ENCODE measurements at regions not wholly inside any gene's neighbourhood (a gene's known extent, or its start where the extent isn't known, plus 50 kb on each side); places are given as distances from the start of the nearest gene placed in this dataset.

GRCh38 chr4:31169846-31170245, 449.7 kb downstream of the PCDH7 start:
- H3K4me1 Mint-ChIP-seq = no peaks in the 10 kb centered on the region
- H3K36me3 Mint-ChIP-seq (ENCODE audit: low read depth) = no peaks in the 10 kb centered on the region
- H3K27ac Mint-ChIP-seq = no peak overlapping the region
- no peaks in the 10 kb centered on the region for H3K27me3 Mint-ChIP-seq (ENCODE audit: low read depth)
- H3K9me3 Mint-ChIP-seq = no peaks in the 10 kb centered on the region
- TF ChIP-seq CTCF (IDR thresholded peaks at IDR 0.05; ENCODE audit: unreplicated experiment in 3 of 3) = no peak
- H3K4me3 Mint-ChIP-seq = no peak overlapping the region

GRCh38 chr4:31171362-31171761, 451.2 kb downstream of the PCDH7 start:
- H3K27ac Mint-ChIP-seq = no peak overlapping the region
- no peak for TF ChIP-seq CTCF (IDR thresholded peaks at IDR 0.05; ENCODE audit: unreplicated experiment in 3 of 3)
- no peak overlapping the region for H3K4me3 Mint-ChIP-seq
- no peaks in the 10 kb centered on the region for H3K9me3 Mint-ChIP-seq
- H3K27me3 Mint-ChIP-seq (ENCODE audit: low read depth) = no peaks in the 10 kb centered on the region
- H3K4me1 Mint-ChIP-seq = no peaks in the 10 kb centered on the region
- H3K36me3 Mint-ChIP-seq (ENCODE audit: low read depth) = no peaks in the 10 kb centered on the region

GRCh38 chr4:31175242-31175910, 455.2 kb downstream of the PCDH7 start:
- no peak for TF ChIP-seq CTCF (IDR thresholded peaks at IDR 0.05; ENCODE audit: unreplicated experiment in 3 of 3)
- no peak overlapping the region for H3K4me3 Mint-ChIP-seq
- no peaks in the 10 kb centered on the region for H3K27me3 Mint-ChIP-seq (ENCODE audit: low read depth)
- H3K36me3 Mint-ChIP-seq (ENCODE audit: low read depth) = no peaks in the 10 kb centered on the region
- H3K4me1 Mint-ChIP-seq = no peaks in the 10 kb centered on the region
- H3K9me3 Mint-ChIP-seq = no peaks in the 10 kb centered on the region
- no peak overlapping the region for H3K27ac Mint-ChIP-seq

DNA sequence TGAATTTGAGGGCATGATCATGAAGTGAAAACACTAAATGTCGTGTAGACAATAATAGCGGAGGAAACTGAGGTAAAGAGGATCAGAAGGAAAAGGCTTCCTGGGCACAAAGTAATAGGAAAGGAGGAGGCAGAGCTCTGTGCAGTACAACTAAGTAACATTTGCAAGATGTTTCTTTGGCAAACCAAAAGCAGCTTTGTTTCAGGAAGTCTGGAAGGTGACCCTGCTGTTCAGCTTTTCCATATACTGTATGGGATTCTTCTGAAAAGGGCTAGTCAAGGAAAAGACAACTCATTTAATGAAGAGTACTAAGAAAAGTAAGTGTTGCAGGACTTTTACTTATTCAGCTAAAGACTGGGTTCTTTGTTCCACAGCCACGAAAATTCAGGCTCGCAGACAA, 463.1 kb downstream of the PCDH7 start:
- H3K4me3 Mint-ChIP-seq = no peak overlapping the region
- no peaks in the 10 kb centered on the region for H3K4me1 Mint-ChIP-seq
- no peak overlapping the region for H3K27ac Mint-ChIP-seq
- H3K36me3 Mint-ChIP-seq (ENCODE audit: low read depth) = peaks cover 3% of the 10 kb centered on the region
- peaks cover 9% of the 10 kb centered on the region for H3K9me3 Mint-ChIP-seq
- no peaks in the 10 kb centered on the region for H3K27me3 Mint-ChIP-seq (ENCODE audit: low read depth)
- no peak for TF ChIP-seq CTCF (IDR thresholded peaks at IDR 0.05; ENCODE audit: unreplicated experiment in 3 of 3)

DNA sequence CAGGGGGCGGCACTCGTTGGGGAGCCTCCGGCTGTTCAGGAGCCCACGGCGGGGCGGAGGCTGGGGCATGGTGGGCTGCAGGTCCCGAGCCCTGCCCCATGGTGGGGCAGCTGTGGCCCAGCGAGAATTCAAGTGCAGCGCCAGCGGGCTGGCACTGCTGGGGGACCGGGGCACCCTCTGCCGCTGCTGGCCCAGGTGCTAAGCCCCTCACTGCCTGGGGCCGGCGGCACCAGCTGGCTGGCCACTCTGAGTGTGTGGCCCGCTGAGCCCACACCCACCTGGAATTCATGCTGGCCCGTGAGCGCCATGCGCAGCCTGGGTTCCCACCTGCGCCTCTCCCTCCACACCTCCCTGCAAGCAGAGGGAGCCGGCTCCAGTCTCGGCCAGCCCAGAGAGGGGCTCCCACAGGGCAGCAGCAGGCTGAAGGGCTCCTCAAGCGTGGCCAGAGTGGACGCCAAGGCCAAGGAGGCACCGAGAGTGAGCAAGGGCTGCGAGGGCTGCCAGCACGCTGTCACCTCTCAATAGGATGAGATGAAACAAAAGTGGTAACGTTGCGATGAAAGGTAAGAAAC, 464.9 kb downstream of the PCDH7 start:
- Mint-ChIP-seq H3K36me3 (ENCODE audit: low read depth) (peaks cover 3% of the 10 kb centered on the region), H3K27me3 (ENCODE audit: low read depth) (no peaks in the 10 kb centered on the region), H3K9me3 (peaks cover 9% of the 10 kb centered on the region), H3K27ac (no peak overlapping the region), H3K4me3 (no peak overlapping the region), H3K4me1 (no peaks in the 10 kb centered on the region)
- TF ChIP-seq CTCF (IDR thresholded peaks at IDR 0.05; ENCODE audit: unreplicated experiment in 3 of 3) = no peak

DNA sequence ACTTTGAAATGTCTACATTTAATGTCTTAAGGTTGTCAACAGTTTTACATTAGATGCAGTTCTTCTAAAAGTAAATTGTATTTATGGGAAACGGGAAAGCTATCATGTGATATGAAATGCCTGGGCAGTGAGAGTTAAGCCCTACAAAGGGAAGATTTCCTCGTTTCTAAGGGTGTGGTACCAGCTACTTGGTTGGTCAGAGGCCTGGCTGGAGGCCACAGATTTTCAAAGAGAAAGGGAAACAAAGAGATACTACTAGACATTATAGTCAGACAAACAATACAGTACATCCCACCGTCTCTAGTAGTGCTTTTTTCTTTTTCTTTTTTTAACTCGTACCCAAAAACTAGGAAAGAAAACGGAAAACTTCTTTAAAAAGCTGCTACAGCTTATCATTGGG, 467.8 kb downstream of the PCDH7 start:
- Mint-ChIP-seq H3K9me3 (peaks cover 9% of the 10 kb centered on the region), H3K27ac (no peak overlapping the region), H3K4me3 (no peak overlapping the region), H3K4me1 (no peaks in the 10 kb centered on the region), H3K27me3 (ENCODE audit: low read depth) (no peaks in the 10 kb centered on the region), H3K36me3 (ENCODE audit: low read depth) (peaks cover 3% of the 10 kb centered on the region)
- TF ChIP-seq CTCF (IDR thresholded peaks at IDR 0.05; ENCODE audit: unreplicated experiment in 3 of 3) = no peak

Data from nephron (organoid).